Mesothelial cell of epicardium (in vitro differentiated cells): ENCODE measurements at regions not wholly inside any gene's neighbourhood (a gene's known extent, or its start where the extent isn't known, plus 50 kb on each side); places are given as distances from the start of the nearest gene placed in this dataset.

Experiments
- DNase-seq, 2 experiments: peaks; one replicate each; pipeline ENCODE4 v3.0.0; 2021; ENCODE audit warnings: low spot score in 2 of 2; ENCODE audit not compliant: unreplicated experiment in 2 of 2
- H3K27ac Mint-ChIP-seq: 2 replicates; pipeline ENCODE4 v1.8.0; 2021; ENCODE audit warnings: mixed read lengths
- H3K27me3 Mint-ChIP-seq: 2 replicates; pipeline ENCODE4 v1.8.0; 2021; ENCODE audit warnings: low read depth, mixed read lengths
- H3K36me3 Mint-ChIP-seq: 2 replicates; pipeline ENCODE4 v1.8.0; 2021; ENCODE audit warnings: mixed read lengths
- H3K4me1 Mint-ChIP-seq: 2 replicates; pipeline ENCODE4 v1.8.0; 2021; ENCODE audit warnings: mixed read lengths
- H3K4me3 Mint-ChIP-seq: 2 replicates; pipeline ENCODE4 v1.8.0; 2021; ENCODE audit warnings: mild to moderate bottlenecking, moderate library complexity, mixed read lengths
- H3K9me3 Mint-ChIP-seq: 2 replicates; pipeline ENCODE4 v1.8.0; 2021; ENCODE audit warnings: mixed read lengths
- CTCF ChIP-seq: fragments of 200-600 bp; sonication (generic); IDR thresholded peaks from one replicate; pipeline ENCODE4 v1.5.0; 2021; ENCODE audit warnings: antibody characterized with exemption; ENCODE audit not compliant: unreplicated experiment

GRCh38 chr14:34044373-34044637, 93.4 kb upstream of the EGLN3 start:
- no peaks in the 10 kb centered on the region for H3K27me3 Mint-ChIP-seq
- no peaks in the 10 kb centered on the region for H3K36me3 Mint-ChIP-seq
- no peak overlapping the region for H3K4me3 Mint-ChIP-seq
- H3K27ac Mint-ChIP-seq, result no peak overlapping the region
- no peak for TF ChIP-seq CTCF
- no peak for DNase-seq
- no peaks in the 10 kb centered on the region for H3K4me1 Mint-ChIP-seq
- H3K9me3 Mint-ChIP-seq, result peaks cover 2% of the 10 kb centered on the region

- Mint-ChIP-seq H3K4me3 (no peak overlapping the region), H3K27me3 (peaks cover 1% of the 10 kb centered on the region), H3K4me1 (no peaks in the 10 kb centered on the region), H3K36me3 (no peaks in the 10 kb centered on the region), H3K27ac (no peak overlapping the region), H3K9me3 (peaks cover 2% of the 10 kb centered on the region)
- DNase-seq, result no peak
- no peak for TF ChIP-seq CTCF
Measured at GRCh38 chr14:34043627-34044372, 92.9 kb upstream of the EGLN3 start.

- H3K4me1 Mint-ChIP-seq, result no peaks in the 10 kb centered on the region
- no peak overlapping the region for H3K27ac Mint-ChIP-seq
- no peak for TF ChIP-seq CTCF
- H3K36me3 Mint-ChIP-seq, result no peaks in the 10 kb centered on the region
- no peak for DNase-seq
- H3K4me3 Mint-ChIP-seq, result no peak overlapping the region
- peaks cover 2% of the 10 kb centered on the region for H3K9me3 Mint-ChIP-seq
- peaks cover 1% of the 10 kb centered on the region for H3K27me3 Mint-ChIP-seq
Measured at GRCh38 chr14:34041220-34041619, 90.3 kb upstream of the EGLN3 start.

- Mint-ChIP-seq H3K4me3 (no peak overlapping the region), H3K27me3 (peaks cover 1% of the 10 kb centered on the region), H3K36me3 (no peaks in the 10 kb centered on the region), H3K4me1 (no peaks in the 10 kb centered on the region), H3K9me3 (peaks cover 2% of the 10 kb centered on the region), H3K27ac (no peak overlapping the region)
- no peak for DNase-seq
- TF ChIP-seq CTCF, result no peak
Measured at GRCh38 chr14:34040766-34041165, 89.9 kb upstream of the EGLN3 start.

GRCh38 chr14:34039428-34040047, 88.7 kb upstream of the EGLN3 start:
- H3K9me3 Mint-ChIP-seq, result peaks cover 2% of the 10 kb centered on the region
- peaks cover 1% of the 10 kb centered on the region for H3K27me3 Mint-ChIP-seq
- no peak overlapping the region for H3K27ac Mint-ChIP-seq
- DNase-seq, result no peak
- no peaks in the 10 kb centered on the region for H3K36me3 Mint-ChIP-seq
- no peak overlapping the region for H3K4me3 Mint-ChIP-seq
- no peak for TF ChIP-seq CTCF
- no peaks in the 10 kb centered on the region for H3K4me1 Mint-ChIP-seq
